Panc1 (cell line): ENCODE measurements at regions not wholly inside any gene's neighbourhood (a gene's known extent, or its start where the extent isn't known, plus 50 kb on each side); places are given as distances from the start of the nearest gene placed in this dataset.

Experiments
- ATAC-seq: fragments of 200-7000 bp; cut with Tn5 transposase; 2 replicates; pipeline ENCODE4 v1.9.1; 2020; ENCODE audit warnings: mild to moderate bottlenecking, moderate library complexity
- BruUV-seq: library from RNA; stranded (reverse); fragments of 400-500 nt; replicated peaks from 2 replicates; lab custom pipeline; 2021; lab: Mats Ljungman, UMichigan
- CTCF ChIA-PET: fragments of 300-600 bp; sonication (Branson Sonifier 250); formaldehyde crosslinking; loops from one replicate; lab custom pipeline; 2022; ENCODE audit warnings: antibody characterized with exemption; lab: Charles Lee
- POLR2A ChIA-PET: fragments of 300-600 bp; sonication (Branson Sonifier 250); formaldehyde crosslinking; loops from one replicate; lab custom pipeline; 2022; ENCODE audit warnings: antibody characterized with exemption; lab: Charles Lee
- DNase-seq: peaks from one replicate; pipeline ENCODE4 v3.0.0-alpha.2; 2010; ENCODE audit warnings: low read depth, low spot score
- H3K27ac ChIP-seq: 2 replicates; pipeline ENCODE4 v1.5.1; 2011; ENCODE audit warnings: mild to moderate bottlenecking, low read length, inconsistent platforms
- H3K27me3 ChIP-seq: fragments of 200-500 bp; sonication (Bioruptor generic); 2 replicates; pipeline ENCODE4 v1.6.0; 2014; ENCODE audit warnings: low read length, inconsistent platforms; ENCODE audit not compliant: control insufficient read depth, insufficient read depth
- H3K36me3 ChIP-seq: fragments of 200-500 bp; sonication (Bioruptor generic); 2 replicates; pipeline ENCODE4 v1.5.1; 2014; ENCODE audit warnings: inconsistent platforms, mild to moderate bottlenecking, low read length, moderate library complexity; ENCODE audit not compliant: control insufficient read depth, insufficient read depth
- H3K4me1 ChIP-seq: 2 replicates; pipeline ENCODE4 v1.5.1; 2011; ENCODE audit warnings: inconsistent platforms, mild to moderate bottlenecking, low read length, moderate library complexity; ENCODE audit not compliant: control insufficient read depth, insufficient read depth
- H3K4me3 ChIP-seq, 2 experiments: 2 replicates each; pipeline ENCODE4 v1.5.1; 2011 to 2012; ENCODE audit warnings: low read depth in 2 of 2, low read length in 2 of 2, mild to moderate bottlenecking in 2 of 2, inconsistent platforms in 1 of 2, moderate library complexity in 1 of 2
- H3K9me3 ChIP-seq: fragments of 200-500 bp; sonication (Bioruptor generic); 2 replicates; pipeline ENCODE4 v1.5.1; 2014; ENCODE audit warnings: low read depth, mild to moderate bottlenecking, inconsistent platforms, low read length, moderate library complexity; ENCODE audit not compliant: control insufficient read depth, insufficient read depth
- POLR2AphosphoS5 ChIP-seq: IDR thresholded peaks from 2 replicates; pipeline ENCODE4 v1.6.1; 2012; ENCODE audit warnings: mild to moderate bottlenecking, low read depth, low read length, moderate library complexity
- SIN3A ChIP-seq: IDR thresholded peaks from 2 replicates; pipeline ENCODE4 v1.6.1; 2012; ENCODE audit warnings: low read depth, mild to moderate bottlenecking, low read length, moderate library complexity, borderline replicate concordance; ENCODE audit not compliant: insufficient read depth
- TCF7L2 ChIP-seq: IDR thresholded peaks from 2 replicates; pipeline ENCODE4 v1.6.1; 2011; ENCODE audit warnings: mild to moderate bottlenecking, low read depth, low read length, inconsistent platforms
- in situ Hi-C: cut with HindIII; loops from 2 replicates; pipeline ENCODE4 v1.10.0; 2016; ENCODE audit warnings: low sequenced_read_pairs, low pct_unique_long_range_greater_than_20kb
- intact Hi-C: fragments of 100-400 bp; cut with micrococcal nuclease; formaldehyde crosslinking; loops from one replicate; pipeline ENCODE4 v1.10.0; 2022; ENCODE audit not compliant: unreplicated experiment
- TF ChIP-seq, protein P1 (sequence below): fragments of 450-650 bp; IDR thresholded peaks from 2 replicates; pipeline ENCODE4 v1.5.1; 2017; ENCODE audit warnings: mild to moderate bottlenecking
- TF ChIP-seq, protein P2 (sequence below), 2 experiments: IDR thresholded peaks; 2 replicates each; pipeline ENCODE4 v1.6.1; 2011 to 2012; ENCODE audit warnings: low read depth in 2 of 2, control low read depth in 1 of 2, low read length in 1 of 2, mild to moderate bottlenecking in 1 of 2, moderate library complexity in 1 of 2; ENCODE audit not compliant: insufficient read depth in 1 of 2

GRCh38 chr5:35483780-35484179 lies 133.9 kb upstream of the SPEF2 start:
- in situ Hi-C loops, result no loop called here
- intact Hi-C loops, result no loop called here
- TF ChIP-seq POLR2AphosphoS5, result no peak
- no peak for TF ChIP-seq SIN3A
- Histone ChIP-seq H3K4me1 (no peaks in the 10 kb centered on the region), H3K9me3 (no peaks in the 10 kb centered on the region), H3K27ac (no peak overlapping the region), H3K36me3 (no peaks in the 10 kb centered on the region), H3K27me3 (no peaks in the 10 kb centered on the region), H3K4me3 (no peak overlapping the region)
- DNase-seq (no peak), ATAC-seq (no peak)
- BruUV-seq, result no TSS peak
- ChIA-PET POLR2A (no interaction called here), CTCF (no interaction called here)

- no peaks in the 10 kb centered on the region for H3K4me1 ChIP-seq
- no peaks in the 10 kb centered on the region for H3K9me3 ChIP-seq
- H3K36me3 ChIP-seq, result no peaks in the 10 kb centered on the region
- in situ Hi-C loops, result no loop called here
- no TSS peak for BruUV-seq
- ChIA-PET CTCF (no interaction called here), POLR2A (no interaction called here)
- intact Hi-C loops, result no loop called here
- no peaks in the 10 kb centered on the region for H3K27me3 ChIP-seq
- DNase-seq, result no peak
- no peak for ATAC-seq
- no peak overlapping the region for H3K27ac ChIP-seq
- TF ChIP-seq, protein P1, sequence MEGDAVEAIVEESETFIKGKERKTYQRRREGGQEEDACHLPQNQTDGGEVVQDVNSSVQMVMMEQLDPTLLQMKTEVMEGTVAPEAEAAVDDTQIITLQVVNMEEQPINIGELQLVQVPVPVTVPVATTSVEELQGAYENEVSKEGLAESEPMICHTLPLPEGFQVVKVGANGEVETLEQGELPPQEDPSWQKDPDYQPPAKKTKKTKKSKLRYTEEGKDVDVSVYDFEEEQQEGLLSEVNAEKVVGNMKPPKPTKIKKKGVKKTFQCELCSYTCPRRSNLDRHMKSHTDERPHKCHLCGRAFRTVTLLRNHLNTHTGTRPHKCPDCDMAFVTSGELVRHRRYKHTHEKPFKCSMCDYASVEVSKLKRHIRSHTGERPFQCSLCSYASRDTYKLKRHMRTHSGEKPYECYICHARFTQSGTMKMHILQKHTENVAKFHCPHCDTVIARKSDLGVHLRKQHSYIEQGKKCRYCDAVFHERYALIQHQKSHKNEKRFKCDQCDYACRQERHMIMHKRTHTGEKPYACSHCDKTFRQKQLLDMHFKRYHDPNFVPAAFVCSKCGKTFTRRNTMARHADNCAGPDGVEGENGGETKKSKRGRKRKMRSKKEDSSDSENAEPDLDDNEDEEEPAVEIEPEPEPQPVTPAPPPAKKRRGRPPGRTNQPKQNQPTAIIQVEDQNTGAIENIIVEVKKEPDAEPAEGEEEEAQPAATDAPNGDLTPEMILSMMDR, result no peak
- H3K4me3 ChIP-seq, result no peak overlapping the region
These were observed 134.5 kb upstream of the SPEF2 start for GRCh38 chr5:35483191-35483590.

DNA sequence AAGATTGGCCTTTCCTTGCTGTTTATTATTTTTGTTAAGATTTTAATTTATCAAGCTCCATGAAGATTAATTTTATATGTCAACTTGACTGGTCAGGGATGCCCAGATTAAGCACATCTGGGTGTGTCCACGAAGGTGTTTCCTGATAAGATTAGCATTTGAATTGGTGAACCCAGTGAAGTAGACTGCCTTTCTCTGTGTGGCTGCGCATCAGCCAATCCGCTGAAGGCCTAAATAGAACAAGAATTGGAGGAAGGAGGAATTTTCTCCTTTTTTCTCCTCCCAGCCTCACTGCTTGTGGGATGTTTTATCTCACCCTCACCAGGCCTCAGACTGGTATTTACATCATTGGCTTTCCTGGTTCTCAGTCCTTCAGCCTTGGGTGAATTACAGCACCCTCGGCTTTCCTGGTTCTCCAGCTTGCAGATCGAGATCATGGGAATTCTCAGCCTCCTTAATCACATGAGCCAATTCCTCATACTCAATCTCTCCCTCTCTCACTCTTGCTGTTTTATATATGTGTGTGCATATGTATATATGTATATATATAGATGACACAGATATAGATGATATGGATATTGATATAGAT lies 135.4 kb upstream of the SPEF2 start:
- in situ Hi-C loops, result no loop called here
- POLR2A ChIA-PET, result no interaction called here
- H3K27me3 ChIP-seq, result no peaks in the 10 kb centered on the region
- no peaks in the 10 kb centered on the region for H3K36me3 ChIP-seq
- ATAC-seq (no peak), DNase-seq (no peak)
- BruUV-seq, result no TSS peak
- H3K9me3 ChIP-seq, result no peaks in the 10 kb centered on the region
- H3K4me3 ChIP-seq, result no peak overlapping the region
- intact Hi-C loops, result no loop called here
- no peaks in the 10 kb centered on the region for H3K4me1 ChIP-seq
- CTCF ChIA-PET, result interaction anchor here (0.6 kb wide), 1 partner anchor 71 kb away, joined by 4 read pairs; no protein-coding TSS in a partner anchor
- TF ChIP-seq, protein P2, sequence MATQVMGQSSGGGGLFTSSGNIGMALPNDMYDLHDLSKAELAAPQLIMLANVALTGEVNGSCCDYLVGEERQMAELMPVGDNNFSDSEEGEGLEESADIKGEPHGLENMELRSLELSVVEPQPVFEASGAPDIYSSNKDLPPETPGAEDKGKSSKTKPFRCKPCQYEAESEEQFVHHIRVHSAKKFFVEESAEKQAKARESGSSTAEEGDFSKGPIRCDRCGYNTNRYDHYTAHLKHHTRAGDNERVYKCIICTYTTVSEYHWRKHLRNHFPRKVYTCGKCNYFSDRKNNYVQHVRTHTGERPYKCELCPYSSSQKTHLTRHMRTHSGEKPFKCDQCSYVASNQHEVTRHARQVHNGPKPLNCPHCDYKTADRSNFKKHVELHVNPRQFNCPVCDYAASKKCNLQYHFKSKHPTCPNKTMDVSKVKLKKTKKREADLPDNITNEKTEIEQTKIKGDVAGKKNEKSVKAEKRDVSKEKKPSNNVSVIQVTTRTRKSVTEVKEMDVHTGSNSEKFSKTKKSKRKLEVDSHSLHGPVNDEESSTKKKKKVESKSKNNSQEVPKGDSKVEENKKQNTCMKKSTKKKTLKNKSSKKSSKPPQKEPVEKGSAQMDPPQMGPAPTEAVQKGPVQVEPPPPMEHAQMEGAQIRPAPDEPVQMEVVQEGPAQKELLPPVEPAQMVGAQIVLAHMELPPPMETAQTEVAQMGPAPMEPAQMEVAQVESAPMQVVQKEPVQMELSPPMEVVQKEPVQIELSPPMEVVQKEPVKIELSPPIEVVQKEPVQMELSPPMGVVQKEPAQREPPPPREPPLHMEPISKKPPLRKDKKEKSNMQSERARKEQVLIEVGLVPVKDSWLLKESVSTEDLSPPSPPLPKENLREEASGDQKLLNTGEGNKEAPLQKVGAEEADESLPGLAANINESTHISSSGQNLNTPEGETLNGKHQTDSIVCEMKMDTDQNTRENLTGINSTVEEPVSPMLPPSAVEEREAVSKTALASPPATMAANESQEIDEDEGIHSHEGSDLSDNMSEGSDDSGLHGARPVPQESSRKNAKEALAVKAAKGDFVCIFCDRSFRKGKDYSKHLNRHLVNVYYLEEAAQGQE (IDR thresholded peaks at IDR 0.05; ENCODE audit: insufficient read depth in 1 of 2, low read depth in 2 of 2, low read length in 1 of 2), result no peak
- TF ChIP-seq SIN3A (no peak), TCF7L2 (no peak), POLR2AphosphoS5 (no peak)
- TF ChIP-seq, protein P1, result no peak
- H3K27ac ChIP-seq, result no peak overlapping the region
